GM18508 (cell line): ENCODE measurements at regions not wholly inside any gene's neighbourhood (a gene's known extent, or its start where the extent isn't known, plus 50 kb on each side); places are given as distances from the start of the nearest gene placed in this dataset.
"Not testable (repeated sequence)": the region's sequence is repeated elsewhere in the genome, so short reads cannot be mapped to it uniquely, and the experiment has no call there.

Experiments
- ATAC-seq: cut with Tn5 transposase; IDR thresholded peaks from one replicate; pipeline ENCODE4 v1.9.1; 2021; ENCODE audit warnings: moderate number of reproducible peaks; ENCODE audit not compliant: insufficient read depth, unreplicated experiment

DNA sequence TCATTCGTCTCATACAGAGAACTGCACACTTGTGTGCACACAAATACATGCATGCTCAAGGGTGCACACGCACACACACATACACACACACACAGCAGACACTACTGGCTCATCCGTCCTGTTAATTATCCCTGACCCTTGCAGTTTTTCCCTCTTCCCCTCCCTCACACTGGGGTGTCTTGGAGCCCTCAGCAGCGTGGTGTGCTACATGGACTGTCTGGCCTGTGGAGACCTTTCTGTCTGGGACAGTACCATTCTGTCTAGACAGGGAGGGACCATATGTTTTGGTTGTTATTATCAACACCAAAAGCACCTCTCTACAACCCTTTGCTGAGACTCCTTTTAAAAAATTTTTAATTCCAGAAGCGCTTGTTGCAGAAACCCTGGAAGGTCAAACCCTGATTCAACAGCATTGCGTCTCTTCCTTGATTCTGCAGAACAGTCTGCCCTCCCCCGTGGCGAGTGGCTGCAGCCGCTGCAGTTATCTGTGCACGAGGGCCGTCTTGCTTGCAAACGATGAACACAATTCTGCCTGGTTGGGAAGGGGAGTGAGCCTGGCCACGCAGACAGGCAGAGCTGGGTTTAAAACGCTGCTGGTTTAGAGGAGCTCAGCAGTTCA, 374.0 kb downstream of the IRS2 start:
- no peak for ATAC-seq

DNA sequence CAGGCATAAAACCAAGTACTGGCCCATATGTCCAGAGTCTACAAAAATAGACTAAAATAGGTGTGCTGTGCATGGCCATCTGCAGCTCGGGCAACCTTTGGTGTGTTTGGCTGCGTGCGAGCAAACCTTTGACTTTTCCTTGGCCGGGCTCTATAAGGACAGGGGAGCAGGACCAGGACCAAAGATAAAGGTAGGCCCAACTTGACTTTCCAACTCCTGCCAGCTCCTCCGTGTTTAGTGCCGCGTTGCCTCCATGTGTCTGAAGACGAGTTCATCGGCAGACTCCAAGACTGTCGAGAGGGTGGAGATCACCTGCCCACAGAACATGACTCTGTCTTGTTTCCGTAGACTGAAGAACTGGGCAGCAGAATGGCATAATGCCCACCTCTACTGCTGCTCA, 375.5 kb downstream of the IRS2 start:
- ATAC-seq = no peak

DNA sequence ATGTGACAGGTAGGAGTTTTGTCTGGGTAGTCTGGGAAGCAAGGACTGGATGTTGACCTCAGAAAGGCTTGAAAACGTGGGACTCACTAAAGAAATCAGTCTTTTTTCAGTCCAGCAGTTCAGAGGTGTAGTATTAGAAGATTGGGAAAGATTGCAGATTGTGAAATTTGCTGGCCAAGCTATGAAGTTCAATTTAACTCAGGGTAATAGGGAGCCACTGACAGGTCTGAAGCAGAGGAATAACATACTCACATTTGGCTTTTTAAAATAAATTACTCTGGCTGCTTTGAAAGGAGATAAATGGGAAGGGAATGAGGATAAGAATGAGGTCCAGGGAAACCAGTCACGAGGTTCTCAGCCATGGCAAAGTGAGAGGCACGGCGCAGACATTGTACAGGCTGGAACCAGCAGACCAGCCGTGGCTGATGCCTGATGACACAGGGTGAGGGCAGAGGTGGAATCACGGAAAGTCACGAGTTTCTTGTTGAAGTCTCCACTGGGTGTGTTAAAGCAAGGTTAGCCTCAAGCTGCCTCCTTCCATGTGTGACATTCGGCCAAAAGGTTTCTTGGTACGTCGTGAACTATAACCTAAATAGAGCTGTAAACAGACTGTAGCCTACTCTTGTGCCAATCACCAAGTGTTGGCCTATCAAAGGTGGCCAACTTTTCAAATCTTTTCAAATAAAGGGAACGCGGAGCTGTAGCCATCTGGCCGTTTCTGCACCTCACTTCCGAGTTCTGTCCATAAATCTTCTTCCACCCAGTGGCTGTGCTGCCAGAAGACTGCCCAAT, 377.6 kb downstream of the IRS2 start:
- ATAC-seq = no peak

- ATAC-seq = no peak
Measured at GRCh38 chr13:109406376-109406992, 379.9 kb downstream of the IRS2 start.

DNA sequence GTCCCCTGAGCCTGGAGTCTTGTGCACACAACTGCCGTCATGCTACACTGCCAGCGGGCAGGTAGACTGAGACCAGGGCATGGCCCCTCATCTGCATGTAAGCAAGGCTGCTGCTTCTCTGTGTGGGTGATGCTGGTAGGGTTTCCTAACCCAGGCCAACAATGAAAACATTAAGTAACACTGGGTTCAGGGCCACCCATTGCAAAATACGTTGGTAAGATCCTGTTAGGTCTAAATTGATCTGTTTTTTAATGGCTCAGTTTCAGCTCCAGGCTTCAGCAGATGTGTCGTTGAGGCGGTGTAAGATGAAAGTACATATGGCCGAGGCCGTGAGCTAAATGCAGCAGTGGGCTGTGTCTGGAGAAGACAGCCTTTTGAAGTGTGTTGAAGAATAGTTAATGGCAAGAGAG, 383.4 kb downstream of the IRS2 start:
- no peak for ATAC-seq

DNA sequence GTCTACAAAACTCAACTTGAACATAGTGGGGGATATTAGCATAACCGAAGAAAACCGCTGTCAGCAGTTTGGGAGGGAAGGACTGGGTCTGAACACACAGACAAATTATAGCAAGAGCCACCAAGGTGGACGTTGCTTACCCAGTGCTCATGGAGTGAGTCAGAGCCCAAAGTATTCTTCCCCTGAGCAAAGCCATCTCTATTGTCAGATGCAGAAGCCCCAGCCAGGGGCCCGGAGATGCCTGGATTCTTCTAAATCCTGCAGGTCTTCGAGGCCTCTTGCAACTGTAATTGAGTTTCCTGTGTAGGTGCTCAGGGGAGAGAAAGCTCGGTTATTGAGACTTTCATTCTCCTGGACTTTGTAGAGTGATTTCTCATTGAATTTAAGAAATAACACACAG, 384.5 kb downstream of the IRS2 start:
- no peak for ATAC-seq

DNA sequence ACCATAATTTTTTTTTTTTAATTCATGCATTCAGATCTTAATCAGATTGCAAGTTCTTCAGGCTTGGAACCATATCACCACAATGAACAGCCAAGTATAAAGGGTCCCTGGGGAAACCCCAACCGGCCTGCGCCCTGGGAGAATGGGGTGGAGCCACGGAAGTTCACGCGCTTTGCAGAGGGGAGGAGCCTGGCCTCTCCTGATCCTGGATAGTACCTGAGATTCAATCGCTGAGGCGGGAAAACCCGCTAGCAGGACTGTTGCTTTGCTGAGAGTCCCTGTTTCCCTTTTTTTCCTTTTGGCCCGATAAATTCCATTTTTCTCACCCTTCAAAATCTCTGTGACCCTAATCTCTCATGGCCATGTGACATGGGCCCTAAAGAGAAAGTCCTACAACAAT, 385.1 kb downstream of the IRS2 start:
- ATAC-seq = no peak

DNA sequence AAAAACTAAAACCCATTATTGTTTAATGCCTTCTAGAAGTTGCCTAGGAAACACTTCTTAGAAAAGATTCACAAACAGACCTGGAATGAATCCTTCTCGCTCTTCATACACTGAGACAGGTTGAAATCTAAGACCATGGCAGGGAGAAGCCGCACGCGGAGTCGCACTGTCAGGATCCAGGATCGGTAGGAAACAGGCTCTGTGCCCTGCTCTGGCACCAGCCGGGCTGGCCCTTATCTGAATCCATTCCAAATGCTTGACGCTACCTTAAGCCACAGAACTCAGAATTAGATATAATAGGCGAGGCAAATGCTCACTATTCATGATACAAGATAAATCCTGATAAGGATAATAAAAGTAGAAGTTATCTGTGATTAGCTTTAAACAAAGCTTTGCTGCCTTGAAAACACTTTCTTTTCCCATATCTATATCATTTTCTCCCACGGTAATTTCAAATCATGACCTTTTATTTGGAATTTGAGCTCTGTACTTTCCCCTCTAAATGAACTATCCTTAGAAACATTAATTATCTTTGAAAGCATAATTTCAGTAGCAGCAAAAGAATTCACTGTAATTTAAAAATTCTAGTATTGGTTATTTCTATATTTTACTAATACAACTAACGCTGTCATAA, 385.6 kb downstream of the IRS2 start:
- ATAC-seq = no peak

DNA sequence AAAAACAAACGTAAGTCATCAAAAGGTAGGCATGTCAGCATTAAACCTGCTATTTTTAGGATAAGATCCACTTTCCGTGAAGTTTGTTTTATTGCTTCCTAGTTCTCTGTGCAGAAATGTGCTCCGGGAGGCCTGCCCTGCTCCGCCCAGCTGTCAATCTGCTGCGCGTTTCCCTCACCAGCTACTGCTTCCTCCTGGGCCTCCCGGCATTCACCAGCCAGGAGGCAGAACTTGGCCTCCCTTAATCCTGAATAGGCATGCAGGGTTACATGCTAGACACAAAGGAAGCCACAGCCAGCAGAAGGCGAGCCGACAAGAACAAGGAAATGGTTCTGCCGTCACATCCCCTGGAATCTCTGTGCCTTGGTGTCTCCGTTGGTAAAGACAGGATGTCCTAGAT, 386.2 kb downstream of the IRS2 start:
- ATAC-seq = no peak

- not testable (repeated sequence) for ATAC-seq
Measured at GRCh38 chr13:109398071-109398470, 388.3 kb downstream of the IRS2 start.

- no peak for ATAC-seq
Measured at GRCh38 chr13:109397285-109397684, 389.1 kb downstream of the IRS2 start.

DNA sequence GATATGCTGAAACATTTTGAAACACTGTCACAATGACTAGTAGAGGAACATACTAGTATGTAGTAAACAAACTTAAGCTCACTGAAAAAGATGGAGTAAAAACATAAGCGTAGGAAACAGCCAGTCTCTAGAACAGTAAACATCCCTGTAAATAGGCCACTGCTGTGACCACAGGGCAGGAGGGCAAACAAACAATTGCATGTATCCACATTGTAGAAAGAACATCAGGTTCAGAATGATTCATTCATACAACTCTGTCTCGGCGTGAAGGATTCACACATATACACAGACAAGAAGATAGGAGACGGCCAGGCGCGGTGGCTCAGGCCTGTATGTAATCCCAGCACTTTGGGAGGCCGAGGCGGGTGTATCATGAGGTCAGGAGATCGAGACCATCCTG, 390.1 kb downstream of the IRS2 start:
- no peak for ATAC-seq

DNA sequence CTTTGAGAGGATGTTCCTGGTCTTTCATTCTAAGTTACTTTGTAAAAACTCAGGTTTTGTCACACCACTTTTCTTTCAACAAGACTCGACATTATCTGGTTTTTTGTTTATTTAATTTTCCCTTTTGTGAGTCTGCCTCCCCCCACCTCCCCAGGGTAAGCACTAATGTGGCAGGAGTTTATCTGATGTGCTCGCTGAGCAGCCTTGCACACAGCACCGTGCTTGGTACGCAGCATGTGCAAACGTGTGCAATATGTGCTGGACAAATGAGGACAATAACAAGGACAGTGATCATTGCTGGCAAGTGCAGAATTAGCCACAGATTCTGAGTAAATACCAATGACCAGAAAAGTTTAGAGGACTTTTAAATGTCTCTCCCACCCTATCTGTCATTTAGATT, 391.4 kb downstream of the IRS2 start:
- no peak for ATAC-seq

- ATAC-seq = no peak
Measured at GRCh38 chr13:109394311-109394988, 391.9 kb downstream of the IRS2 start.

DNA sequence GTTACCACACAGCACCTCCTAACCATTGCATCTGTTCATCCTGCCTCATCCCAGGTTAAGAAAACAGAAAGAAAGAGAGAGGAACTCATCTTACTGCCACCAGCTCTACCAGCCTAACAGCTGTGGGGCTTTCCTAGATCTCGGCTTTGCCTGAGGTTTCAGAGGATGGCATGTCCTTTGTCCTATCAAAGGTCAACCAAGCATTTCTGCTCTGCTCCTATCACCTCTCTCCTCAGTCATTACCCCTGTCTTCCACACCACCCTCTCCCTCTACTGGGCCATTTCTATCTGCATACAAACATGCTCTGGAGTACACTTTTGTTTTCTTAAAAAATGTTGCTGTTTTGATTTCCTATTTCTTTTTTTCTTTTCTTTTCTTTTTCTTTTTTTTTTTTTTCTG, 393.3 kb downstream of the IRS2 start:
- ATAC-seq = no peak

DNA sequence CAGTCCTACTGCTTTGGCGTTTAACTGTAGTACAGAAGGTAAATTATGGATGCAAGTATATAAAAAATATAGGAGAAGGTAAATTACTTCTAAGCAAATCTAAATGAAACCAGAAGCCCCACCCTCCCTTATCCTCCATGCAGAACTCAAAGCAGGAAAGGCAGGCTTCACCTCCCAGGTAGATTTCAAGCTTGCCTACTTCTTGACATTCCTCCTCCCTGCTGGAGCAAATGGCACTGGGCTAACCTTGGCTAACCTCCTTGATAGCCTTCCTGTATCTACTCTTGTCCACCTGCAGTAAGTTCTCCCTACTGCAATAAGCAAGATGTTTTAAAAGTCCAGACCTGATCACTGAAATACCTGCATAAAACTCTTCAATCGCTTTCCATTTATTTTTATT, 396.0 kb downstream of the IRS2 start:
- no peak for ATAC-seq

- ATAC-seq = no peak
Measured at GRCh38 chr13:109389892-109390345, 396.5 kb downstream of the IRS2 start.

- no peak for ATAC-seq
Measured at GRCh38 chr13:109389456-109389855, 396.9 kb downstream of the IRS2 start.

GRCh38 chr13:109387471-109387870, 398.9 kb downstream of the IRS2 start:
- ATAC-seq = no peak

GRCh38 chr13:109385242-109385560, 401.2 kb downstream of the IRS2 start:
- no peak for ATAC-seq
